ENCODE measurements at regions not wholly inside any gene's neighbourhood (a gene's known extent, or its start where the extent isn't known, plus 50 kb on each side); places are given as distances from the start of the nearest gene placed in this dataset.

DNA sequence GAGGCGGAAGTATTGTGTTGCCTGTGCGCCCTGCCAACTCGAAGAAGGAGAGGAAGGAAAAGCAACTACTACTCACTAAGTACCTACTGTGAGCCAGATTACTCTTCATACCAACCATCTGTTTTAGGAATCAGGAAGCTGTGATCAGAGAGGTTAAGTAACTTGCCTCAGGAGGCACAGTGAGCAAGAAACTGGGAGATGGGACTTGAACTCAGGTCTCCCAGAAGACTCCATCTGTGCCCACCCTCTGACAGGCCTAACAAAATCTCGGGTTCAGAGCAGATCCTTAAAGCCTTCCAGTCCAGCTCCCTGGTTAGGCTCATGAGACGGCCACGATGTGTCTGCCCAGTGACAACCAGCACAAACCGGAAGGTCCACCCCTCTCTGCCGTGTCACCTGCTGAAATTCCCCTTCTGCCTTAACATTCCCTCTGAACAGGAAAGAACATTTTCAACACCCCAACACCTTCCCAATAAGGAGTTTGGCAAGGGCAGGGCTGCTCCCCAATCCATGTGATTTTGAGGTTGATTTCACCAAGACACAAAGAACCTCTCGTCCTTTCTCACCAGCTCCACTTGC, 230.1 kb downstream of the TOMM20 start:
- TF ChIP-seq, protein P1, sequence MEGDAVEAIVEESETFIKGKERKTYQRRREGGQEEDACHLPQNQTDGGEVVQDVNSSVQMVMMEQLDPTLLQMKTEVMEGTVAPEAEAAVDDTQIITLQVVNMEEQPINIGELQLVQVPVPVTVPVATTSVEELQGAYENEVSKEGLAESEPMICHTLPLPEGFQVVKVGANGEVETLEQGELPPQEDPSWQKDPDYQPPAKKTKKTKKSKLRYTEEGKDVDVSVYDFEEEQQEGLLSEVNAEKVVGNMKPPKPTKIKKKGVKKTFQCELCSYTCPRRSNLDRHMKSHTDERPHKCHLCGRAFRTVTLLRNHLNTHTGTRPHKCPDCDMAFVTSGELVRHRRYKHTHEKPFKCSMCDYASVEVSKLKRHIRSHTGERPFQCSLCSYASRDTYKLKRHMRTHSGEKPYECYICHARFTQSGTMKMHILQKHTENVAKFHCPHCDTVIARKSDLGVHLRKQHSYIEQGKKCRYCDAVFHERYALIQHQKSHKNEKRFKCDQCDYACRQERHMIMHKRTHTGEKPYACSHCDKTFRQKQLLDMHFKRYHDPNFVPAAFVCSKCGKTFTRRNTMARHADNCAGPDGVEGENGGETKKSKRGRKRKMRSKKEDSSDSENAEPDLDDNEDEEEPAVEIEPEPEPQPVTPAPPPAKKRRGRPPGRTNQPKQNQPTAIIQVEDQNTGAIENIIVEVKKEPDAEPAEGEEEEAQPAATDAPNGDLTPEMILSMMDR (IDR thresholded peaks at IDR 0.05), result no peak
- TF ChIP-seq EP300 (IDR thresholded peaks at IDR 0.05) (no peak), POLR2AphosphoS5 (IDR thresholded peaks at IDR 0.05) (no peak), POLR2A (IDR thresholded peaks at IDR 0.05) (no peak)
- H3K27ac ChIP-seq, result no peak overlapping the region
- no peak overlapping the region for H3K4me3 ChIP-seq
- peaks cover 0 to 11% (median 4%) of the 10 kb centered on the region in 3 donors for H3K4me1 ChIP-seq
- 100% methylated on average over 4 to 5 of the region's 9 CpGs for WGBS, 2 donors (ENCODE audit: low coverage in 1 of 2)
- ATAC-seq, result no peak
- H3K9me3 ChIP-seq, result no peaks in the 10 kb centered on the region
- H3K27me3 ChIP-seq, result no peaks in the 10 kb centered on the region
- H3K36me3 ChIP-seq, result no peaks in the 10 kb centered on the region

DNA sequence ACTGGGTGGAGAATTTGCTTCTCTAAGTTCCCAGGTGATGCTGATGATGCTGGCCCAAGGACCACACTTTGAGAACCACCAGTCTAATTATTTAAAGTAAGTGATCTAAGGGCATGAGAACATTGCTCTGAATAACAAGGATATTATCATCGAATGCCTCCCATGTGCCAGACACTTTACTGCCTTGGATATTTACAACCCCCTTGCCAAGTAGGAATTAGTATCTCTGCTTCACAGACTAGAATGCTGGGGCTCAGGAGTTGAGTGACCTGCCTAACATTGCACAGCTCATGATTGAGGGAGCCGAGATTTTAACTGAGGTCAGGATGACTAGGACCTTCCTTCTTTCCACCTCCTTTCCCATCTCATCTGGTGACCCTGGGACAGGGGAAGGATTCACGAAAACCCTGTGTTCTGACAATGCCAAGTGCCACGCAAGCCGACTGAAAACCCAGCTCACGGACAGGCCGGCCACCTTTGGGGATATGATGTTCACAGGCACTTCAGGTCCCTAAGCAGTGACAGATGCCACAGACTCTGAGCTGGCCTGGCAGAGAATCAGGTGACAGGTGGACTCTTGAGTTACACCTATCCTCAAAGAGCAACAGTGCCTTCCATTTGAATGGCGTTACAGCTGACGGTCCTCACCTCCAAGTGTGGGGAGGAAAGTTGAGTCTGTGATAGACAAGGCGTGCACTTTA, 230.7 kb downstream of the TOMM20 start:
- Histone ChIP-seq H3K27me3 (no peaks in the 10 kb centered on the region), H3K4me1 (peaks cover 0 to 11% (median 4%) of the 10 kb centered on the region in 3 donors), H3K4me3 (no peak overlapping the region), H3K36me3 (no peaks in the 10 kb centered on the region), H3K9me3 (no peaks in the 10 kb centered on the region), H3K27ac (no peak overlapping the region)
- TF ChIP-seq, protein P1 (IDR thresholded peaks at IDR 0.05), result no peak
- TF ChIP-seq POLR2AphosphoS5 (IDR thresholded peaks at IDR 0.05) (no peak), EP300 (IDR thresholded peaks at IDR 0.05) (no peak), POLR2A (IDR thresholded peaks at IDR 0.05) (no peak)
- 54 to 86% methylated on average over 1 to 4 of the region's 10 CpGs for WGBS, 2 donors (ENCODE audit: low coverage in 1 of 2)
- no peak for ATAC-seq

DNA sequence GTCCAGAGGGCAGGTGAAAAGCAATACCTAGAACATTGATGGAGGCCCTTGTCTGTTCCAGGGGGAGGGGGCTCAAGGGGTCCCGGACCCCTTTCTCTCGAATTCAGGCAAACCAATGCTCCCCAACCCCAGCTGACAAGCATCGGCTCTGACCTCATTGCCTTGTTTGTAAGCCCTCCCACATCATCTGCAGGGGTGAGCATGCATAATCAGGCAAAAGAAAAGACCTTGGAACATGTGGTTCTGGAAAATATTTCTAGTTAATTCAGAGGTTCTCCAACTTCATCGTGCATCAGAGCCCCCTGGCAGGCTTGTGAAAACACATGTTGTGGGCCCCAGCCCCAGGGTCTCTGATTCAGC, 231.3 kb downstream of the TOMM20 start:
- ATAC-seq, result no peak
- Histone ChIP-seq H3K4me3 (no peak overlapping the region), H3K36me3 (no peaks in the 10 kb centered on the region), H3K27me3 (no peaks in the 10 kb centered on the region), H3K9me3 (no peaks in the 10 kb centered on the region), H3K4me1 (peaks cover 0 to 11% (median 4%) of the 10 kb centered on the region in 3 donors), H3K27ac (no peak overlapping the region)
- WGBS, 2 donors (ENCODE audit: low coverage in 1 of 2), result 63 to 72% methylated on average over 2 to 3 of the region's 4 CpGs
- no peak for TF ChIP-seq EP300 (IDR thresholded peaks at IDR 0.05)
- TF ChIP-seq, protein P1 (IDR thresholded peaks at IDR 0.05), result no peak
- TF ChIP-seq POLR2AphosphoS5 (IDR thresholded peaks at IDR 0.05), result no peak
- no peak for TF ChIP-seq POLR2A (IDR thresholded peaks at IDR 0.05)

DNA sequence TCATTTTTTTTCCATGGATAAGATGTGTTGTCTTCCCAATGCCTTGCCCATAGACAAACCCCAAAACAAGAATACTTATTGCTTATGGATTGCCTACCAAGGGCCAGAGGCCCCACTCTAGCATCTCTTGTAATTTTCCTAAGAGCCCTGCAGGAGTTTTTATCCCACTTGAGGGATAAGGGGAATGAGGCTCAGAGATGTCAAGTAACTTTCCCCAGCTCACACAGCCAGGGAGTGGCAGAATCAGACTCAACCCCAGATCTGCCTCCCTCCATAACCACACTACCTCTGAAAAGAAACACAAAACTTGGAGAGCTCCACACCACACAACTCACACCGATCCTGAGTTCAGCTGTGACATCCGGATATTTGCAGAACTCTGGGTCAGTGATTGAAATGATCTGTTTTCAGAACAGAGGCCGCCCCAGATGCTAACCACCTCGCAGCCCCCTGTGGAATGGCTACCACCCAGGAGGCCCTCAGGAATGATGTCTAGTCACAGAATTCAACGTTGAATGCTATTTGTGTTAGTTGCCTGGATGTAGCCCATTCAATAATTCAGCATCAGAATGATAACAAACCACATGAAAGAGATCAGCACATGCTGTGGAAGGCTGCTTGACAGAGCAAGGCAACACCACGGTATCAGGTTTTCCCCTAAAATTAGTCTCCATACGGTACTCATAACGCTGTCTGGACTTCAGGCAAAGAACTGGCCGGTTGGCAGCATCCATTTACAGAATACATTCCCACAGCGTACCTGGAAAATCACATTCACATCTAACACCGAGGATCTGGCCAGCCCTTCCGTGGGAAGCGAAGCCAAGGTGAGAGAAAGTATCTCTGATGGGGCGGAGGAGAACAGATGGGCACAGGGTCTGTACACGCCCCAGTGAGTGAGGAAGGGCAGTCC, 231.9 kb downstream of the TOMM20 start:
- H3K36me3 ChIP-seq, result no peaks in the 10 kb centered on the region
- TF ChIP-seq POLR2AphosphoS5 (IDR thresholded peaks at IDR 0.05) (no peak), POLR2A (IDR thresholded peaks at IDR 0.05) (no peak)
- no peak overlapping the region for H3K4me3 ChIP-seq
- H3K4me1 ChIP-seq, result peaks cover 0 to 11% (median 4%) of the 10 kb centered on the region in 3 donors
- WGBS, 2 donors (ENCODE audit: low coverage in 1 of 2), result 83 to 86% methylated on average over 2 to 10 of the region's 15 CpGs
- no peak overlapping the region for H3K27ac ChIP-seq
- H3K27me3 ChIP-seq, result no peaks in the 10 kb centered on the region
- H3K9me3 ChIP-seq, result no peaks in the 10 kb centered on the region
- no peak for ATAC-seq
